ENCODE measurements at regions not wholly inside any gene's neighbourhood (a gene's known extent, or its start where the extent isn't known, plus 50 kb on each side); places are given as distances from the start of the nearest gene placed in this dataset.

- TF ChIP-seq CTCF (conservative IDR thresholded peaks at IDR 0.05; ENCODE audit: low read depth, low read length) (no peak), ELK1 (IDR thresholded peaks at IDR 0.05; ENCODE audit: borderline replicate concordance, low read depth, low read length) (no peak)
Measured at GRCh38 chr4:138939960-138940359, 75.6 kb upstream of the NOCT start.
